Trophoblast cell (in vitro differentiated cells and primary cell): ENCODE measurements at regions not wholly inside any gene's neighbourhood (a gene's known extent, or its start where the extent isn't known, plus 50 kb on each side); places are given as distances from the start of the nearest gene placed in this dataset.
A peak's percentile ranks its signal among the peaks of the same experiment; 100 is the strongest.

Experiments
- DNase-seq, 2 donors: peaks; one replicate each; pipeline ENCODE4 v3.0.0-alpha.2; 2016
- H2AFZ ChIP-seq: 2 replicates; pipeline ENCODE4 v1.6.1; 2013; ENCODE audit warnings: low read length, moderate library complexity, mild to moderate bottlenecking; ENCODE audit not compliant: insufficient read depth, poor library complexity
- H2AK5ac ChIP-seq: 2 replicates; pipeline ENCODE4 v1.6.1; 2013; ENCODE audit warnings: mild to moderate bottlenecking, low read length
- H2BK120ac ChIP-seq: 2 replicates; pipeline ENCODE4 v1.6.1; 2013; ENCODE audit warnings: low read length, mild to moderate bottlenecking, moderate library complexity; ENCODE audit not compliant: insufficient read depth, poor library complexity
- H2BK12ac ChIP-seq: 2 replicates; pipeline ENCODE4 v1.6.1; 2013; ENCODE audit warnings: mild to moderate bottlenecking, low read length, moderate library complexity
- H2BK5ac ChIP-seq: 2 replicates; pipeline ENCODE4 v1.6.1; 2013; ENCODE audit warnings: low read length, low read depth, moderate library complexity, mild to moderate bottlenecking; ENCODE audit not compliant: poor library complexity
- H3K14ac ChIP-seq: 2 replicates; pipeline ENCODE4 v1.6.1; 2013; ENCODE audit warnings: mild to moderate bottlenecking, low read length
- H3K18ac ChIP-seq: 2 replicates; pipeline ENCODE4 v1.6.1; 2013; ENCODE audit warnings: mild to moderate bottlenecking, low read length
- H3K23ac ChIP-seq: 2 replicates; pipeline ENCODE4 v1.6.1; 2013; ENCODE audit warnings: low read length
- H3K27ac ChIP-seq: 2 replicates; pipeline ENCODE4 v1.5.1; 2013; ENCODE audit warnings: low read depth, mild to moderate bottlenecking, inconsistent platforms, low read length, moderate library complexity
- H3K27me3 ChIP-seq: 2 replicates; pipeline ENCODE4 v1.6.1; 2013; ENCODE audit warnings: inconsistent platforms, mild to moderate bottlenecking, low read length, moderate library complexity; ENCODE audit not compliant: insufficient read depth
- H3K36me3 ChIP-seq, 2 experiments: 1 replicate in 1 of 2; 2 replicates in 1 of 2; pipeline ENCODE4 v1.6.1; 2013; ENCODE audit warnings: low read length in 2 of 2, mild to moderate bottlenecking in 2 of 2, moderate library complexity in 1 of 2; ENCODE audit not compliant: insufficient read depth in 2 of 2, control insufficient read depth in 1 of 2
- H3K4ac ChIP-seq: 2 replicates; pipeline ENCODE4 v1.6.1; 2013; ENCODE audit warnings: low read depth, mild to moderate bottlenecking, low read length, moderate library complexity
- H3K4me1 ChIP-seq, 2 experiments: 1 replicate in 1 of 2; 2 replicates in 1 of 2; pipeline ENCODE4 v1.6.1; 2013; ENCODE audit warnings: low read length in 2 of 2, mild to moderate bottlenecking in 2 of 2, moderate library complexity in 1 of 2; ENCODE audit not compliant: insufficient read depth in 2 of 2, control insufficient read depth in 1 of 2
- H3K4me2 ChIP-seq: 2 replicates; pipeline ENCODE4 v1.6.1; 2013; ENCODE audit warnings: inconsistent platforms, mild to moderate bottlenecking, low read length, moderate library complexity
- H3K4me3 ChIP-seq: 2 replicates; pipeline ENCODE4 v1.5.1; 2013; ENCODE audit warnings: mild to moderate bottlenecking, low read depth, low read length, inconsistent platforms
- H3K79me1 ChIP-seq: one replicate; pipeline ENCODE4 v1.6.1; 2013; ENCODE audit warnings: low read length
- H3K79me2 ChIP-seq: 2 replicates; pipeline ENCODE4 v1.6.1; 2013; ENCODE audit warnings: low read length, mild to moderate bottlenecking; ENCODE audit not compliant: control insufficient read depth, insufficient read depth, poor library complexity
- H3K9ac ChIP-seq: 2 replicates; pipeline ENCODE4 v1.6.1; 2013; ENCODE audit warnings: mild to moderate bottlenecking, low read length
- H3K9me3 ChIP-seq: 2 replicates; pipeline ENCODE4 v1.6.1; 2013; ENCODE audit warnings: low read depth, mild to moderate bottlenecking, control low read depth, inconsistent platforms, low read length; ENCODE audit not compliant: insufficient read depth
- H4K12ac ChIP-seq: 2 replicates; pipeline ENCODE4 v1.6.1; 2013; ENCODE audit warnings: low read depth, mild to moderate bottlenecking, low read length, moderate library complexity
- H4K8ac ChIP-seq: 2 replicates; pipeline ENCODE4 v1.6.1; 2013; ENCODE audit warnings: low read depth, mild to moderate bottlenecking, low read length, moderate library complexity
- H4K91ac ChIP-seq: one replicate; pipeline ENCODE4 v1.6.1; 2013; ENCODE audit warnings: low read depth, mild to moderate bottlenecking, low read length, moderate library complexity
- WGBS: extraction: QIAGEN DNeasy Blood & Tissue Kit; methylation state at CpG from one replicate; pipeline ENCODE4 v1.1.7; 2013; ENCODE audit warnings: missing lambda C conversion rate; ENCODE audit not compliant: insufficient read length, insufficient coverage; ENCODE audit errors: extremely low coverage; 5-methylcytosine and 5-hydroxymethylcytosine counted together

DNA sequence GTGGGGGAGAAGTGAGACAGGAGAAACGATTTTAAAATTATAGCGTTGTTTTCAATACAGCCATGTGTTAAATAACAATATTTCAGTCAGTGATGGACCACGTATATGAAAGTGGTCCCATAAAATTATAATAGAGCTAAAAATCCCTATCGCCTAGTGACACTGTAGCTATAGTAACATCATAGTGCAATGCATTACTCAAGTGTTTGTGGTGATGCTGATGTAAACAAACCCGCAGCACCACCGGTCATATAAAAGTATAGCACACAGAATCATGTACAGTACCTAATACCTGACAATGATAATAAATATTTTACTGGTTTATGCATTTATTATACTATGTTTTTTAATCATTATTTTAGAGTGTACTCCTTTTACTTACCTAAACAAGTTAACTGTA is 407.4 kb upstream of the SEMA6A start:
- H3K27ac ChIP-seq: no peak overlapping the region
- no peaks in the 10 kb centered on the region for H3K36me3 ChIP-seq
- H3K79me2 ChIP-seq: no peaks in the 10 kb centered on the region
- no peaks in the 10 kb centered on the region for H3K79me1 ChIP-seq
- H3K9ac ChIP-seq: no peak overlapping the region
- H2BK120ac ChIP-seq: no peak overlapping the region
- DNase-seq: peak; percentile 59 to 70
- H3K4me2 ChIP-seq: no peak overlapping the region
- H4K12ac ChIP-seq: no peak overlapping the region
- no peaks in the 10 kb centered on the region for H3K4me1 ChIP-seq
- H2AFZ ChIP-seq: no peak overlapping the region
- H2BK12ac ChIP-seq: no peak overlapping the region
- no peak overlapping the region for H3K4me3 ChIP-seq
- no peak overlapping the region for H4K91ac ChIP-seq
- H3K18ac ChIP-seq: no peak overlapping the region
- H2BK5ac ChIP-seq: no peak overlapping the region
- no peak overlapping the region for H3K4ac ChIP-seq
- no peaks in the 10 kb centered on the region for H3K27me3 ChIP-seq
- H2AK5ac ChIP-seq: no peak overlapping the region
- no peak overlapping the region for H3K14ac ChIP-seq
- no CpG with 5 or more reads among the region's 6 CpGs for WGBS
- no peak overlapping the region for H4K8ac ChIP-seq
- H3K23ac ChIP-seq: no peak overlapping the region
- H3K9me3 ChIP-seq: no peaks in the 10 kb centered on the region

DNA sequence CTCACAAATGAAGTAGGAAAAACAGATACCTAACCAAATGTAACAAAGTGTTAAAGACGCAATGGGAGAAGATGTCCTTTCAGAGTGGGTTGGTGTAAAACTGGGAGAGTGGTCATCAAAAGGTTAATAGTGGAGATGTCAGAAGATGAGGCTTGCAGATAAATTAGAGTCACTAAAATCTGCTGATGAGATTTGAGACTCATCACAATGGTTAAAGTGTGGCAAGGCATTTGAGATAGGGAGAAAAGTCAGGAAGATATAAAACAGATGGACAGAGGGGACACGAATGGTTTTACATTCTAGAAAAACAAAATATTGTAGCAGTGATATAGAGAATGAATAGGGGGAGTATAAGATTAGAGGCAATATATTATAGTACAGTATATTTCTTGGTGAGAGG is 406.0 kb upstream of the SEMA6A start:
- H3K79me1 ChIP-seq: no peaks in the 10 kb centered on the region
- no CpG with 5 or more reads among the region's 2 CpGs for WGBS

DNA sequence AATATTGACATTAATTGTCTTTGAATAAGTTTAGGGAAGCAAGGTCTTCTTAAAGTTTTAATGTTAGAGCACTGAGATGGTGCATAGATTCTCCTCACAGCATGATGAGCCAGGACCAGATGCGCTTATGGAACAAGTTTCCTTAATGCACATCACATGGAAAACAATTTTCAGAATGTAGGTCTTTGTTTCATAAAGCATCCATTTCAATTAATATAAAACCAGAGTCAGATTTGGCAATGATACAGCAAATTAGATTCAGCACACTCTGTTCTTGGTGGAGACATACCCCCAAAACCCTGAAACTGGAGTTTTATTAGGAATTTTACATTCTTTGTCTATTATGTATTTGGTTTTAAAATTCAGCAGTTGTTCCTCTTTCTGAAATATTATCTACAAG is 402.1 kb upstream of the SEMA6A start:
- no peaks in the 10 kb centered on the region for H3K79me2 ChIP-seq
- no peak for DNase-seq
- no peaks in the 10 kb centered on the region for H3K36me3 ChIP-seq

More for the DNA sequence above, 406.0 kb upstream of the SEMA6A start:
- no peaks in the 10 kb centered on the region for H3K79me2 ChIP-seq
- H3K27me3 ChIP-seq: no peaks in the 10 kb centered on the region
- H3K18ac ChIP-seq: no peak overlapping the region
- no peaks in the 10 kb centered on the region for H3K9me3 ChIP-seq
- no peak overlapping the region for H2BK5ac ChIP-seq
- H2AFZ ChIP-seq: no peak overlapping the region
- no peak overlapping the region for H3K4ac ChIP-seq
- H3K4me2 ChIP-seq: no peak overlapping the region
- no peak overlapping the region for H3K27ac ChIP-seq
- no peak overlapping the region for H4K8ac ChIP-seq
- H3K36me3 ChIP-seq: no peaks in the 10 kb centered on the region
- no peak overlapping the region for H4K91ac ChIP-seq
- H2BK12ac ChIP-seq: no peak overlapping the region
- H3K14ac ChIP-seq: no peak overlapping the region
- no peak overlapping the region for H2BK120ac ChIP-seq
- no peaks in the 10 kb centered on the region for H3K4me1 ChIP-seq
- H4K12ac ChIP-seq: no peak overlapping the region
- DNase-seq: no peak
- H3K23ac ChIP-seq: no peak overlapping the region
- H3K9ac ChIP-seq: no peak overlapping the region
- no peak overlapping the region for H3K4me3 ChIP-seq
- H2AK5ac ChIP-seq: no peak overlapping the region

DNA sequence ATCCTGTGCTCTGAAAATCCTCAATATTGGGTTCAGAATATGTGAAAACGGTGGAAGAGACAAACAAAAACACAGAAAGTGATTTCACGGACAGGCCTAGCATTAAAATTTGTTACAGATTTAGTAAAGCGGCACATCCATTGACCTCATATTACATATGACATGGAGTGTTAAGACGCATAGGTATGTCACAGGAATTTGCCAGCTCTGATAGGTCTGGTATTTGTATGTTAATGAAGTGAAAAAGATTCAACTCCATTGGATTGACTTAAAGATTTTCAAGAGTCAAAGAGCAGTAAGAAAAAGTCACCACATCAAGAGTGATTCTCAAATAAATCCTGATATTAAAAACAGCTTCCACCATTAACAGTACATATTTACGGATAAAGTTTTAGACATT is 396.5 kb upstream of the SEMA6A start:
- Histone ChIP-seq H3K27me3 (no peaks in the 10 kb centered on the region), H3K79me1 (no peaks in the 10 kb centered on the region), H2BK120ac (no peak overlapping the region), H3K9me3 (peaks cover 2% of the 10 kb centered on the region), H3K27ac (no peak overlapping the region), H3K4me3 (no peak overlapping the region), H3K23ac (no peak overlapping the region), H4K91ac (no peak overlapping the region), H4K12ac (no peak overlapping the region), H4K8ac (no peak overlapping the region), H2AFZ (no peak overlapping the region), H2AK5ac (no peak overlapping the region), H3K9ac (no peak overlapping the region), H3K4me1 (no peaks in the 10 kb centered on the region), H3K4me2 (no peak overlapping the region), H3K14ac (no peak overlapping the region), H3K18ac (no peak overlapping the region), H3K36me3 (no peaks in the 10 kb centered on the region), H3K79me2 (no peaks in the 10 kb centered on the region), H2BK5ac (no peak overlapping the region), H3K4ac (no peak overlapping the region), H2BK12ac (no peak overlapping the region)
- DNase-seq: no peak
- no CpG with 5 or more reads among the region's 5 CpGs for WGBS

More for the DNA sequence above, 402.1 kb upstream of the SEMA6A start:
- H2BK120ac ChIP-seq: no peak overlapping the region
- H3K27me3 ChIP-seq: no peaks in the 10 kb centered on the region
- no peak overlapping the region for H4K12ac ChIP-seq
- no peak overlapping the region for H4K8ac ChIP-seq
- H3K4me1 ChIP-seq: no peaks in the 10 kb centered on the region
- no peak overlapping the region for H3K4ac ChIP-seq
- no peak overlapping the region for H2AFZ ChIP-seq
- no peak overlapping the region for H3K4me2 ChIP-seq
- H4K91ac ChIP-seq: no peak overlapping the region
- H3K23ac ChIP-seq: no peak overlapping the region
- no peak overlapping the region for H3K27ac ChIP-seq
- no CpG with 5 or more reads among the region's 1 CpG for WGBS
- H3K79me1 ChIP-seq: no peaks in the 10 kb centered on the region
- no peak overlapping the region for H2AK5ac ChIP-seq
- no peak overlapping the region for H3K14ac ChIP-seq
- no peak overlapping the region for H3K4me3 ChIP-seq
- no peak overlapping the region for H3K9ac ChIP-seq
- H3K9me3 ChIP-seq: no peaks in the 10 kb centered on the region
- H2BK5ac ChIP-seq: no peak overlapping the region
- H3K18ac ChIP-seq: no peak overlapping the region
- H2BK12ac ChIP-seq: no peak overlapping the region
